Loucy (cell line): ENCODE measurements at regions not wholly inside any gene's neighbourhood (a gene's known extent, or its start where the extent isn't known, plus 50 kb on each side); places are given as distances from the start of the nearest gene placed in this dataset.
A peak's percentile ranks its signal among the peaks of the same experiment; 100 is the strongest.

Experiments used
- H2AFZ ChIP-seq: fragments of 200-600 bp; sonication (generic); 2 replicates; pipeline ENCODE4 v1.6.0; 2016; ENCODE audit warnings: antibody characterized with exemption, mild to moderate bottlenecking, low read length, moderate library complexity
- H3F3A ChIP-seq: fragments of 200-600 bp; 2 replicates; pipeline ENCODE4 v1.6.0; 2016; ENCODE audit warnings: antibody characterized with exemption, low read depth, mild to moderate bottlenecking
- H3K27me3 ChIP-seq: fragments of 200-600 bp; sonication (generic); 2 replicates; pipeline ENCODE4 v1.6.1; 2014; ENCODE audit warnings: low read length, mild to moderate bottlenecking; ENCODE audit not compliant: insufficient read depth, poor library complexity, severe bottlenecking
- H3K36me3 ChIP-seq: fragments of 200-600 bp; sonication (generic); 2 replicates; pipeline ENCODE4 v1.6.1; 2016; ENCODE audit warnings: low read length; ENCODE audit not compliant: insufficient read depth
- H3K4me1 ChIP-seq: fragments of 200-600 bp; sonication (generic); 2 replicates; pipeline ENCODE4 v1.5.1; 2014; ENCODE audit warnings: low read length, mild to moderate bottlenecking; ENCODE audit not compliant: insufficient read depth, poor library complexity, severe bottlenecking
- H3K4me2 ChIP-seq: fragments of 200-600 bp; sonication (generic); 2 replicates; pipeline ENCODE4 v1.6.0; 2014; ENCODE audit warnings: antibody characterized with exemption, low read length, low read depth, mild to moderate bottlenecking; ENCODE audit not compliant: poor library complexity, severe bottlenecking
- H3K4me3 ChIP-seq: fragments of 200-600 bp; sonication (generic); 2 replicates; pipeline ENCODE4 v1.5.1; 2014; ENCODE audit warnings: low read length, mild to moderate bottlenecking, mixed read lengths; ENCODE audit not compliant: poor library complexity, severe bottlenecking
- H3K79me2 ChIP-seq: fragments of 200-600 bp; sonication (generic); 2 replicates; pipeline ENCODE4 v1.6.1; 2014; ENCODE audit warnings: low read length; ENCODE audit not compliant: insufficient read depth
- H3K9ac ChIP-seq: fragments of 200-600 bp; sonication (generic); 2 replicates; pipeline ENCODE4 v1.6.0; 2014; ENCODE audit warnings: mild to moderate bottlenecking, low read depth, low read length, moderate library complexity; ENCODE audit not compliant: poor library complexity, severe bottlenecking
- H3K9me2 ChIP-seq: fragments of 200-600 bp; sonication (generic); replicated peaks from 2 replicates; pipeline ENCODE4 v1.6.1; 2016; ENCODE audit warnings: low read depth, low read length, mixed read lengths
- H3K9me3 ChIP-seq: fragments of 200-600 bp; sonication (generic); 2 replicates; pipeline ENCODE4 v1.6.1; 2014; ENCODE audit warnings: mild to moderate bottlenecking, antibody characterized with exemption, low read length, low read depth; ENCODE audit not compliant: insufficient read depth
- H4K20me1 ChIP-seq: fragments of 200-600 bp; sonication (generic); 2 replicates; pipeline ENCODE4 v1.6.0; 2014; ENCODE audit warnings: antibody characterized with exemption, low read length, mild to moderate bottlenecking; ENCODE audit not compliant: insufficient read depth, poor library complexity, severe bottlenecking
- CTCF ChIP-seq: fragments of 200-600 bp; sonication (generic); conservative IDR thresholded peaks from 2 replicates; pipeline ENCODE4 v1.5.1; 2014; ENCODE audit warnings: mild to moderate bottlenecking, antibody characterized with exemption, low read length
- EZH2phosphoT487 ChIP-seq: fragments of 200-600 bp; IDR thresholded peaks from 2 replicates; pipeline ENCODE4 v1.6.1; 2018; ENCODE audit warnings: antibody characterized with exemption, mild to moderate bottlenecking, moderate library complexity, borderline replicate concordance

DNA sequence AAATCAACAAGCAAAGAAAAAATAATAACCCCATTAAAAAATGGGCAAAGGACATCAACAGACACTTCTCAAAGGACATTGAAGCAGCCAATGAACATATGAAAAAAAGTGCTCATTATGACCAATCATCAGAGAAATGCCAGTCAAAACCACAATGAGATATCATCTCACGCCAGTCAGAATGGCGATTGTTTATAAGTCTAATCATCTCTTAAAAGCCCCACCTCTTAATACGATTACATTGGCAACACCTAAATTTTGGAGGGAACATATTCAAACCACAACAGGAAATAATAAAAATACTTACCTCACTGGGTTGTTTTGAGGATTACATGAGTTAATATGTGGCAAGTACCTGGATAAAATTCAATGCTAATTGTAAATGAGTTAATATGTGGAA lies 57.1 kb upstream of the PLPPR4 start:
- Histone ChIP-seq H3K4me2 (peak overlapping the region; percentile 40), H3K9me2 (no peaks in the 10 kb centered on the region), H3K27me3 (no peaks in the 10 kb centered on the region), H3K4me1 (peaks cover 14% of the 10 kb centered on the region), H3K4me3 (peak overlapping the region; percentile 13), H3K36me3 (no peaks in the 10 kb centered on the region), H3K79me2 (no peaks in the 10 kb centered on the region), H3K9ac (no peak overlapping the region), H3K9me3 (no peaks in the 10 kb centered on the region), H2AFZ (no peak overlapping the region), H3F3A (no peaks in the 10 kb centered on the region), H4K20me1 (no peaks in the 10 kb centered on the region)
- TF ChIP-seq CTCF (no peak), EZH2phosphoT487 (no peak)
